Osteoblast (primary cell): ENCODE measurements at regions not wholly inside any gene's neighbourhood (a gene's known extent, or its start where the extent isn't known, plus 50 kb on each side); places are given as distances from the start of the nearest gene placed in this dataset.

Source experiments
- DNase-seq: peaks from one replicate; pipeline ENCODE4 v3.0.0; 2011; ENCODE audit warnings: low spot score, mixed read lengths; ENCODE audit not compliant: insufficient read length; ENCODE audit errors: missing footprints
- H2AFZ ChIP-seq: 2 replicates; pipeline ENCODE4 v1.6.0; 2011; ENCODE audit warnings: mild to moderate bottlenecking, low read length
- H3K27ac ChIP-seq: 2 replicates; pipeline ENCODE4 v1.5.1; 2011; ENCODE audit warnings: mild to moderate bottlenecking, low read depth, low read length, moderate library complexity
- H3K27me3 ChIP-seq: 2 replicates; pipeline ENCODE4 v1.6.0; 2012; ENCODE audit warnings: mild to moderate bottlenecking, control low read depth, inconsistent platforms, low read length, moderate library complexity; ENCODE audit not compliant: insufficient read depth
- H3K36me3 ChIP-seq: 2 replicates; pipeline ENCODE4 v1.5.1; 2011; ENCODE audit warnings: mild to moderate bottlenecking, low read length, control low read depth, moderate library complexity; ENCODE audit not compliant: insufficient read depth
- H3K4me1 ChIP-seq: 2 replicates; pipeline ENCODE4 v1.5.1; 2011; ENCODE audit warnings: mild to moderate bottlenecking, low read length, control low read depth, moderate library complexity; ENCODE audit not compliant: insufficient read depth
- H3K4me2 ChIP-seq: 2 replicates; pipeline ENCODE4 v1.6.0; 2011; ENCODE audit warnings: mild to moderate bottlenecking, low read length; ENCODE audit not compliant: insufficient read depth
- H3K4me3 ChIP-seq: fragments of 200-600 bp; sonication (generic); 3 replicates; pipeline ENCODE4 v1.5.1; 2012; ENCODE audit warnings: mild to moderate bottlenecking, low read length, inconsistent platforms; ENCODE audit not compliant: insufficient read depth
- H3K79me2 ChIP-seq: 2 replicates; pipeline ENCODE4 v1.6.0; 2012; ENCODE audit warnings: mild to moderate bottlenecking, low read length, control low read depth, inconsistent platforms; ENCODE audit not compliant: insufficient read depth
- H3K9me3 ChIP-seq: 2 replicates; pipeline ENCODE4 v1.5.1; 2011; ENCODE audit warnings: low read depth, low read length, control low read depth
- H4K20me1 ChIP-seq: 2 replicates; pipeline ENCODE4 v1.6.0; 2012; ENCODE audit warnings: mild to moderate bottlenecking, low read length, control low read depth; ENCODE audit not compliant: insufficient read depth
- CTCF ChIP-seq: IDR thresholded peaks from 2 replicates; pipeline ENCODE4 v1.5.1; 2011; ENCODE audit warnings: mild to moderate bottlenecking, low read depth, low read length, moderate library complexity; ENCODE audit errors: extremely low read depth

- no peak for TF ChIP-seq CTCF
- Histone ChIP-seq H3K4me1 (no peaks in the 10 kb centered on the region), H3K36me3 (no peaks in the 10 kb centered on the region), H4K20me1 (peaks cover 3% of the 10 kb centered on the region), H3K4me2 (no peak overlapping the region), H2AFZ (no peak overlapping the region), H3K79me2 (no peaks in the 10 kb centered on the region), H3K4me3 (no peak overlapping the region), H3K9me3 (no peaks in the 10 kb centered on the region), H3K27ac (no peak overlapping the region), H3K27me3 (peaks cover 75% of the 10 kb centered on the region)
- DNase-seq, result no peak
Measured at GRCh38 chrX:69389101-69389501, 115.0 kb upstream of the NALF2 start.

- no peak overlapping the region for H3K4me3 ChIP-seq
- no peak overlapping the region for H3K27ac ChIP-seq
- no peak for DNase-seq
- H3K4me2 ChIP-seq, result no peak overlapping the region
- no peak overlapping the region for H2AFZ ChIP-seq
- peaks cover 73% of the 10 kb centered on the region for H3K27me3 ChIP-seq
- H4K20me1 ChIP-seq, result peaks cover 3% of the 10 kb centered on the region
- no peak for TF ChIP-seq CTCF
- no peaks in the 10 kb centered on the region for H3K9me3 ChIP-seq
- H3K79me2 ChIP-seq, result no peaks in the 10 kb centered on the region
- no peaks in the 10 kb centered on the region for H3K36me3 ChIP-seq
- no peaks in the 10 kb centered on the region for H3K4me1 ChIP-seq
Measured at GRCh38 chrX:69388526-69388925, 115.6 kb upstream of the NALF2 start.

- DNase-seq, result peak; percentile 84
- Histone ChIP-seq H3K36me3 (no peaks in the 10 kb centered on the region), H4K20me1 (peaks cover 3% of the 10 kb centered on the region), H3K27me3 (peaks cover 71% of the 10 kb centered on the region), H3K4me3 (no peak overlapping the region), H2AFZ (no peak overlapping the region), H3K4me1 (no peaks in the 10 kb centered on the region), H3K4me2 (no peak overlapping the region), H3K27ac (no peak overlapping the region), H3K79me2 (no peaks in the 10 kb centered on the region), H3K9me3 (no peaks in the 10 kb centered on the region)
- TF ChIP-seq CTCF, result peak; percentile 76
Measured at GRCh38 chrX:69387567-69388487, 116.3 kb upstream of the NALF2 start.

GRCh38 chrX:69386681-69387080, 117.4 kb upstream of the NALF2 start:
- H4K20me1 ChIP-seq, result peaks cover 3% of the 10 kb centered on the region
- H2AFZ ChIP-seq, result no peak overlapping the region
- H3K4me1 ChIP-seq, result no peaks in the 10 kb centered on the region
- H3K27me3 ChIP-seq, result peaks cover 74% of the 10 kb centered on the region
- no peaks in the 10 kb centered on the region for H3K36me3 ChIP-seq
- no peak overlapping the region for H3K4me3 ChIP-seq
- no peak overlapping the region for H3K27ac ChIP-seq
- H3K9me3 ChIP-seq, result no peaks in the 10 kb centered on the region
- TF ChIP-seq CTCF, result no peak
- DNase-seq, result no peak
- H3K79me2 ChIP-seq, result no peaks in the 10 kb centered on the region
- no peak overlapping the region for H3K4me2 ChIP-seq
